Caco-2 (cell line): ENCODE measurements at regions not wholly inside any gene's neighbourhood (a gene's known extent, or its start where the extent isn't known, plus 50 kb on each side); places are given as distances from the start of the nearest gene placed in this dataset.

Experiments used
- BruUV-seq: library from RNA; stranded (reverse); fragments of 400-500 nt; replicated peaks from 2 replicates; lab custom pipeline; 2021; lab: Mats Ljungman, UMichigan
- CTCF ChIA-PET: fragments of 300-600 bp; sonication (Branson Sonifier 250); formaldehyde crosslinking; loops from one replicate; lab custom pipeline; 2022; ENCODE audit warnings: antibody characterized with exemption; lab: Charles Lee
- POLR2A ChIA-PET: fragments of 300-600 bp; sonication (Branson Sonifier 250); formaldehyde crosslinking; loops from one replicate; lab custom pipeline; 2022; ENCODE audit warnings: antibody characterized with exemption; lab: Charles Lee
- DNase-seq, 2 experiments: peaks; one replicate each; pipeline versions ENCODE4 v3.0.0 to v3.0.0-alpha.2; 2020 to 2022
- H3K27me3 ChIP-seq: replicated peaks from 2 replicates; pipeline ENCODE4 v1.6.0; 2011; ENCODE audit warnings: low read length; ENCODE audit not compliant: control insufficient read depth, insufficient read depth
- H3K36me3 ChIP-seq: 2 replicates; pipeline ENCODE4 v1.5.1; 2011; ENCODE audit warnings: low read length; ENCODE audit not compliant: control insufficient read depth, insufficient read depth
- H3K4me1 ChIP-seq: fragments of 250-450 bp; sonication (Bioruptor Pico); 2 replicates; pipeline ENCODE4 v1.5.1; 2020; ENCODE audit warnings: mild to moderate bottlenecking
- H3K4me3 ChIP-seq: 2 replicates; pipeline ENCODE4 v1.5.1; 2011; ENCODE audit warnings: low read depth, mild to moderate bottlenecking, control low read depth, low read length
- H3K9me3 ChIP-seq: fragments of 250-450 bp; sonication (Bioruptor Pico); 2 replicates; pipeline ENCODE4 v1.5.1; 2020; ENCODE audit warnings: mild to moderate bottlenecking, moderate library complexity
- H3K27ac Mint-ChIP-seq: one replicate; pipeline ENCODE4 v1.8.0; 2022; ENCODE audit warnings: mixed read lengths; ENCODE audit not compliant: unreplicated experiment
- H3K27me3 Mint-ChIP-seq: one replicate; pipeline ENCODE4 v1.8.0; 2022; ENCODE audit warnings: mixed read lengths; ENCODE audit not compliant: insufficient read depth, unreplicated experiment
- H3K36me3 Mint-ChIP-seq: one replicate; pipeline ENCODE4 v1.8.0; 2022; ENCODE audit warnings: mild to moderate bottlenecking, mixed read lengths; ENCODE audit not compliant: insufficient read depth, unreplicated experiment
- H3K4me1 Mint-ChIP-seq: one replicate; pipeline ENCODE4 v1.8.0; 2022; ENCODE audit warnings: low read depth, mixed read lengths; ENCODE audit not compliant: unreplicated experiment
- H3K4me3 Mint-ChIP-seq: one replicate; pipeline ENCODE4 v1.8.0; 2022; ENCODE audit warnings: mild to moderate bottlenecking, moderate library complexity, mixed read lengths; ENCODE audit not compliant: unreplicated experiment
- H3K9me3 Mint-ChIP-seq: one replicate; pipeline ENCODE4 v1.8.0; 2022; ENCODE audit warnings: mixed read lengths; ENCODE audit not compliant: unreplicated experiment
- CTCF ChIP-seq, 2 experiments: fragments of 200-600 bp in 1 of 2; IDR thresholded peaks; 1 replicate in 1 of 2; 2 replicates in 1 of 2; pipeline versions ENCODE4 v1.5.1 to v1.8.0; 2011 to 2022; ENCODE audit warnings: antibody characterized with exemption in 1 of 2, control low read depth in 1 of 2, inconsistent platforms in 1 of 2, low read depth in 1 of 2, low read length in 1 of 2, mild to moderate bottlenecking in 1 of 2, moderate library complexity in 1 of 2; ENCODE audit not compliant: insufficient read depth in 1 of 2, severe bottlenecking in 1 of 2, unreplicated experiment in 1 of 2
- intact Hi-C: fragments of 100-400 bp; cut with micrococcal nuclease; formaldehyde crosslinking; loops from one replicate; pipeline ENCODE4 v1.10.0; 2022; ENCODE audit not compliant: unreplicated experiment

GRCh38 chr12:115255257-115255656 is 571.3 kb upstream of the TBX3 start:
- no peak for TF ChIP-seq CTCF (IDR thresholded peaks at IDR 0.05; ENCODE audit: insufficient read depth in 1 of 2, low read depth in 1 of 2, low read length in 1 of 2, severe bottlenecking in 1 of 2, unreplicated experiment in 1 of 2)
- no peaks in the 10 kb centered on the region for H3K9me3 Mint-ChIP-seq
- no peak overlapping the region for H3K27ac Mint-ChIP-seq
- Histone ChIP-seq H3K9me3 (no peaks in the 10 kb centered on the region), H3K36me3 (no peaks in the 10 kb centered on the region), H3K4me3 (no peak overlapping the region), H3K27me3 (no peaks in the 10 kb centered on the region; the same call in 1 of the 2 replicates), H3K4me1 (no peaks in the 10 kb centered on the region)
- intact Hi-C loops, result no loop called here
- H3K4me1 Mint-ChIP-seq, result no peaks in the 10 kb centered on the region
- no peaks in the 10 kb centered on the region for H3K36me3 Mint-ChIP-seq
- H3K4me3 Mint-ChIP-seq, result no peak overlapping the region
- no TSS peak for BruUV-seq
- no peak for DNase-seq
- CTCF ChIA-PET, result interaction anchor here (0.6 to 1.5 kb wide), 2 partner anchors 202 to 259 kb away, joined by 3 read pairs; no protein-coding TSS in a partner anchor
- POLR2A ChIA-PET, result no interaction called here
- H3K27me3 Mint-ChIP-seq, result no peaks in the 10 kb centered on the region

- Histone ChIP-seq H3K27me3 (no peaks in the 10 kb centered on the region; the same call in 1 of the 2 replicates), H3K4me1 (no peaks in the 10 kb centered on the region), H3K36me3 (no peaks in the 10 kb centered on the region), H3K9me3 (no peaks in the 10 kb centered on the region), H3K4me3 (no peak overlapping the region)
- BruUV-seq, result no TSS peak
- no peak for TF ChIP-seq CTCF (IDR thresholded peaks at IDR 0.05; ENCODE audit: insufficient read depth in 1 of 2, low read depth in 1 of 2, low read length in 1 of 2, severe bottlenecking in 1 of 2, unreplicated experiment in 1 of 2)
- Mint-ChIP-seq H3K4me3 (no peak overlapping the region), H3K9me3 (no peaks in the 10 kb centered on the region), H3K27ac (no peak overlapping the region), H3K27me3 (no peaks in the 10 kb centered on the region), H3K36me3 (no peaks in the 10 kb centered on the region), H3K4me1 (no peaks in the 10 kb centered on the region)
- intact Hi-C loops, result no loop called here
- CTCF ChIA-PET, result no interaction called here
- no peak for DNase-seq
- POLR2A ChIA-PET, result no interaction called here
Observed at GRCh38 chr12:115253049-115253448, 569.1 kb upstream of the TBX3 start.

GRCh38 chr12:115251727-115252126 is 567.8 kb upstream of the TBX3 start:
- Histone ChIP-seq H3K36me3 (no peaks in the 10 kb centered on the region), H3K4me1 (no peaks in the 10 kb centered on the region), H3K4me3 (no peak overlapping the region), H3K9me3 (no peaks in the 10 kb centered on the region), H3K27me3 (no peaks in the 10 kb centered on the region; the same call in 1 of the 2 replicates)
- DNase-seq, result no peak
- no peaks in the 10 kb centered on the region for H3K36me3 Mint-ChIP-seq
- no peak overlapping the region for H3K27ac Mint-ChIP-seq
- intact Hi-C loops, result no loop called here
- no peak overlapping the region for H3K4me3 Mint-ChIP-seq
- H3K9me3 Mint-ChIP-seq, result no peaks in the 10 kb centered on the region
- ChIA-PET POLR2A (no interaction called here), CTCF (no interaction called here)
- TF ChIP-seq CTCF (IDR thresholded peaks at IDR 0.05; ENCODE audit: insufficient read depth in 1 of 2, low read depth in 1 of 2, low read length in 1 of 2, severe bottlenecking in 1 of 2, unreplicated experiment in 1 of 2), result no peak
- BruUV-seq, result no TSS peak
- H3K4me1 Mint-ChIP-seq, result no peaks in the 10 kb centered on the region
- no peaks in the 10 kb centered on the region for H3K27me3 Mint-ChIP-seq
